Stimulated activated CD4-positive, alpha-beta T cell treated with anti-CD3 and anti-CD28 coated beads, Interleukin-12 subunit alpha, Interleukin-12 subunit beta, amount 100 ng/mL, for 24 hours (primary cell): ENCODE measurements at regions not wholly inside any gene's neighbourhood (a gene's known extent, or its start where the extent isn't known, plus 50 kb on each side); places are given as distances from the start of the nearest gene placed in this dataset.
"Not testable (repeated sequence)": the region's sequence is repeated elsewhere in the genome, so short reads cannot be mapped to it uniquely, and the experiment has no call there.

Source experiments
- DNase-seq, 2 experiments: peaks; one replicate each; pipeline ENCODE4 v3.0.0-alpha.2; 2020; ENCODE audit warnings: low read depth in 2 of 2

GRCh38 chr16:85202631-85203461 is 90.6 kb upstream of the CIBAR2 start:
- no peak for DNase-seq

- DNase-seq, result no peak
These were observed 91.2 kb upstream of the CIBAR2 start for GRCh38 chr16:85203462-85203813.

GRCh38 chr16:85204242-85205010 is 92.2 kb upstream of the CIBAR2 start:
- no peak for DNase-seq

DNA sequence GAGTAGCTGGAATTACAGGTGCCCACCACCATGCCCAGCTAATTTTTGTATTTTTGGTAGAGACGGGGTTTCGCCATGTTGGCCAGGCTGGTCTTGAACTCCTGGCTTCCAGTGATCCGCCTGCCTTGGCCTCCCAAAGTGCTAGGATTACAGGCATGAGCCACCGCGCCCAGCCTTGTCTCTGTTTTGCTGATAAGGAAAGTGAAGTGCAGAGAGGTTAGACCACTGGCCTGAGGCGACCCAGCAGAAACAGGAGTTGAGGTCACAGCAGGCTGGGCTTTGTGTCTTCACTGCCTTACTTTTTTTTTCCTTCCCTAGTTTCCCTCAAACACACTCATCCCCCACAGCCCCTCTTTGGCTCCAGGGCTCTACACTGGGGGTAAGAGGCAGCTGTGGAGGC is 93.0 kb upstream of the CIBAR2 start:
- DNase-seq, result not testable (repeated sequence)

DNA sequence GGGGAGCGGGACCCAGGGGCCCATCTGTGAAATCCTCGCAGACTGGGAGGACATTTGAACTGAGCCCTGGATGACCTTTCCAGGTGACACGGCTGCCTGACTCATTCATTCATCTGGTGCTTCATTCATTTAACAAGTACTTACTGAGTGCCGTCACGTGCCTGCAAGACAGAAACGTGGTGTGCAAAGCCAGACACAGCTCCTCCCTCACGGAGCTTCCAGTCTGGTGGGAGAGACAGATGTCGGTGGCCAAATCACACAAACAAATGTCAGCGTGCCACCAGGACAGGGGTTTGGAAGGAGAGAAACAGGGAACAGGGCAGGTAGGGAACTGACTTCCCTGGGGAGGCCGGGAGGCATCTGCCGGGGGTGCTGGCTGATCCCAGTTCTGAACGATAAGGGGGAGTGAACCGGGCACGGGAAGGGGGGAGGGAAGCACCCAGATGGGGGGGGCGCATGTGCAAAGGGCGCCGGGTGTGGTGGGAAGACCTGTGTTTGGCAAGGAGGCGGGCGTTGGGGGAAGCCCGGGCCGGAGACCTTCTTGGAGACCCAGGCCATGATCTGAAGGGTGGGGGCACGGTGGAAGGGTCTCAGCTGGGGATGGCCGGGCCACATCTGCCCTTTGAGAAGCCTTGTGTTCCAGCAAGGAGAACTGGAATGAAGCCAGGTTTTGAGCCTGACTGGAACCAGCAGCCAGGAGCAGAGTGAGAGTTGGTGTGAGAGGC is 93.6 kb upstream of the CIBAR2 start:
- DNase-seq, result no peak

DNA sequence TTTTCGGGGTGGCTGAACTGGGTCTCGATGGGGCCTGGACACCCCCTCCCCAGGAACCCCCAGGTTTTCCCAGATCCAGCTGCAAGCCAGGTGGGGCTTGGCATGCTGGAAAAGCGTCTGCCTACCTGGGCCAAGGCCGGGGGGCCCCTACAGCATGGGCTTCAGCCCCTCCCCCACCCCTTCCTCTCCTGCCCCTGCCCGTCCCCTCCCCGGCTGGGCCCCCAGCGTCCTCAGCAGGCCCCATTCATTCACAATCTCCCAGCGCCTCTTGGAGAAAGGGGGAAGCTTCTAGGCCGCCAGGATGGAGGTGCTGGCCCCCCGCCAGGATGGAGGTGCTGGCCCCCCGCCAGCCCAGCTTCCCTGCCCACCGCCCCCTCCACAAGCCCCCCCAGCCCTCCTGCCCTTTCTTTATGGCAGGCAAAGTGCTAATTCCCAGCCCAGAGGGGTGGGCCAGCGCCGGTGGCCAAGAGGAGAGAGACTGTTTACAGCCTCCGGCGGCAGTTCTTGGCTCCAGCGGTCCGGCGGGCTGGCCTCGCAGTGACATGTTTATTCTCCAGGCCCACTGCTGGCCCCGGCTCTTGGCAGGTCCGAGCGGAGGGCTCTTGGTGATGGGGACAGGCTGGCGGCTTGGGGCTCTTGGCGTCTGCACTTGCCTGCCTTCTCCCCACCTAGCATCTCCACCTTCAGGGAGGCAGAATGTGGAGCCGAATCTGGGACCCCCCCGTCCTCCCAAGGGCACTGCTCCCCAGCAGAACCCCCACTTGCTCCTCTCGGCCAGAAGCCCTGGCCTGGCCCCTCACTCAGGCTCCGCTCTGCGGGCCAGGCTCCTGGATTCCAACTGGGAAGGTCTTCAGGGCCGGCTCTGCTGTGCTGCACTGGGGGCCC is 94.4 kb upstream of the CIBAR2 start:
- no peak for DNase-seq

DNA sequence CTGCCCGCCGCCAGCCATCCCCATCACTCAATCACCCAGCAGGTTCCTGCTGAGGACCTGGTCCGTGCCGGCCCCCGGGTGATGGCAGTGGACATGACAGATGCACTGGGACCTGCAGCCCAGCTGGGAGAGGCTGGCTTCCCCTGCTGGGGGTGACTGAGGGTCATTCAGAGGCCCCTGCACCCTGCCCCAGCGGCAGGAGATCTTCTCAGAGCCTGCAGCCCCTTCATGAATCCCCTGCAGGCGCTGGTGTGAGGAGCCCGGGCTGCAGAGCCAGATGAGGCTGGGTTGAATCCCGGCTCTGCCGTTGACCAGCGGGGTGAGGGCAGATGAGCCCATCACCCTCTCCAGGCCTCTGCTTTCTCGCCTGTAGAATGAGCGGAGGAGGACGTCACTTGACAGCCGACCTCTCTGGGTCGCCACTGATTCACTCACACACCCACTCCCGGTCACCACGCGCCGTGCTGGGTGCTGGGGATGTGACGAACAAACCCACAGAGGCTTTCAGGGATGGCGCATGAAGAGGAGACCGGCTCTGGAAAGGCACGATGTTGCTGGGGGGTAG is 95.2 kb upstream of the CIBAR2 start:
- DNase-seq, result no peak

DNA sequence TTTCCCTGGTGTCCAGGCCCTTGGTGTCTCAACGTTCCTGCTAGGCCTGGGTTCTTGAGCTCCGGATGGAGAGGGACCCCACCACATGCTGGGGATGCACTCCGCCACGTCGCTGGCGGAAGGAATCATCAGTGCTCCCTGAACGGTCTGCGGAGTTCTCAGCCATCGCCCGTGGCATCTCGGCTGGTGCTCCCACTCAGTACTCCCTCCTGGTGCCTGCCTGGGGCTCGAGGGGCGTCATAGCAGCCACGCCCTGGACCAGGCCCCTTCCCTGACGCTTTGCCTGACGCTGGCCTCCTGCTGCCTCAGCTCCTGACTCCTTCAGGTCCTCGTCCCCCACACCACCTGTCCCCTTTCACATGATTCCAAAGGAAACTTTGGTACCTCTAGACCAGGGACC is 95.9 kb upstream of the CIBAR2 start:
- DNase-seq, result no peak

GRCh38 chr16:85208643-85209520 is 96.6 kb upstream of the CIBAR2 start:
- no peak for DNase-seq

- DNase-seq, result no peak
These were observed 97.4 kb upstream of the CIBAR2 start for GRCh38 chr16:85209526-85210121.

- DNase-seq, result no peak
These were observed 98.3 kb upstream of the CIBAR2 start for GRCh38 chr16:85210423-85211169.

DNA sequence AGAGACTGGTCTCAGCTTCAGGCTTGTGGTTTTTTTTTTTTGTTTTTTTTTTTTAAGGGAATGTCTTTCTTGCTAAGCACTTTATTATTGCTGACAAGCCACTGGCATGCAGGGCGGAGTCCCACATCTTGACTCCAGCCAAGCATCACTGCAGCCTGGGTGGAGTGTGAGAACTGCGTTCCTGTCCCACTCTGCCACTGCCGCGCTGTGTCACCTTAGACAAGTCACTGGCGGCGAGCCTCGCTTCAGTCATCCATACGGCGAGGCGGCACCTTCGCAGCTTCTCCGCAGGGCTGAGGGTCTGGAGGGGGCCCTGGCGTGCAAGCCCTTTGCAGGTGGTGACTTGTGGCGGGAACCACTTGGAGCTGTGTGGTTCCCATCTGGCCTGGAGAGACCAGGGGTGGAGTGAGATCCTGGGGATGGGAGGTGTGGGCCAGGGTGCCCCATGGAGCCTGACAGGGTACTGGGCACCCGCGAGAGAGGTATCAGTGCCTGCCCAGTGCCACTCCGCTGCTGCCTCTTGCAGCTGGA is 99.1 kb upstream of the CIBAR2 start:
- no peak for DNase-seq

DNA sequence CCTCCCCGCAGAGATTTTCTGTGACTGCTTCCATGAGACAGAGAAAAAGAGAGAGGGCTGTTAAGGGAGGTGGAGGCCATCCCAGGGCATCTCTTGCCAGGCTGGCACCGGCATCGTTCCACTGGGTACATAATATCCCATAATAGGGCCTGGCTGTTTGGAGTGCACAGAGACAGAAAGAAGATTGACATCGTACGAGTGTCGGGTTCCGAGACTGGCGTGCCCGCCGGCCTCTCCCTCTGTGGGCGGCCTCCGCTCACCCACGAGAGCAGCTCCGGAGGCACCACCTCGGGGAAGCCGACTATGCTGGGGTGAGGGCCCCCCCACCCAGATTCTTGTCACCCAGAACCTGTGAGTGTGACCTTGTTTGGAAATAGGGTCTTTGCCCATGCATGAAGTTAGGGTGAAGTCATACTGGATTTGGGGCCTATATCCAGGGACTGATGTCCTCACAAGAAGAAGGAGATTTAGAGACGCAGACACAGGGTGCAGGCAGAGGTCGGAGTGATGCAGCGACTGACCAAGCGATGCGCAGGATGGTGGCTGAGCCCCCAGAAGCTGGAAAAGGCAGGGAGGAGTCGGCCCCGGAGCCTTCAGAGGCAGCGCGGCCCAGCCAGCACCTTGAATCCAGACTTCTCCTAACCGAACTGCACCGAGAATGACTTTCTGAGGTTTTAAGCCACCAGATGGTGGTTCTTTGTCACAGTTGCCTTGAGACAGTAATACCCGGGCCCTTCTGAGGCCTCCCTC is 101.8 kb upstream of the CIBAR2 start:
- DNase-seq, result no peak

- DNase-seq, result no peak
These were observed 103.3 kb upstream of the CIBAR2 start for GRCh38 chr16:85215478-85216118.

DNA sequence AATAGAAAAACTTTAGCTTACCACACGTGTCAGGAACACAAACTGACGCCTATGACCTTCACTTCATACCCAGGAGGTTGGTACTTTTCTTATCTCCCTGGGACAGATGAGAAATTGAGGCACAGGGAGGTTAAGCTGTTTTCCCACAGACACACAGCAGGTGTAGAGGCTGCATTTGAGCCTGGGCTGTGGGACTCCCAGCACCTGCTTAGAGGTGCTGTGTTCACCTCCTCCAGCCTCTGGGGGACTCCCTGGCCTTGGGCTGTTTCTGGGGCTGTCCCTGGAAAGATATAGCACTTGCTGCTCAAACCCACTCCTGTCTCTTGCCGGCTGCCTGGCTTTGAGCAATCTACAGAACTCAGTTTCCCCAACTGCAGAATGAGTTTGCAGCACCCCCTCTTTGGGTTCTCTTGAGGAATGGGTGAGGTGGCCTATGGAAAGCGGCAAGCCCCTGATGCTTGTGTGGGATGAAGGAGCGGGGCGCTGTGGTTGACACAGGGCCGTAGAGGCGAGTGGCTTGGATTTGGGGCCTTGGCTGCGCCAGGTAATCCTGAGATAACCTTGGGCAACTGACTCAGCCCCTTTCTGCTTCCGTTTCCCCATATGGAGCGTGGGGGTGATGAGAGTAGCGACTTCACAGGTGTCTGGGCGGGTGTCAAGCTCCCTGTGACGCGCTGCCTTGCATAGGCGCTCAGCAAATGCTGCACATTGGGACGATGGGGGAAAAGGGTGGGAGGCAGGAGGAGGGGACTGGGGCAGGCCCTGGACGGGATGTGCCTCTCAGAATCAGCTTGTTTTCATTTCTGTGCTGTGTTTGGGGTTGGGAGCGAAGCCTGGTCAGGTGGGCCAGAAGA is 104.5 kb upstream of the CIBAR2 start:
- DNase-seq, result no peak

DNA sequence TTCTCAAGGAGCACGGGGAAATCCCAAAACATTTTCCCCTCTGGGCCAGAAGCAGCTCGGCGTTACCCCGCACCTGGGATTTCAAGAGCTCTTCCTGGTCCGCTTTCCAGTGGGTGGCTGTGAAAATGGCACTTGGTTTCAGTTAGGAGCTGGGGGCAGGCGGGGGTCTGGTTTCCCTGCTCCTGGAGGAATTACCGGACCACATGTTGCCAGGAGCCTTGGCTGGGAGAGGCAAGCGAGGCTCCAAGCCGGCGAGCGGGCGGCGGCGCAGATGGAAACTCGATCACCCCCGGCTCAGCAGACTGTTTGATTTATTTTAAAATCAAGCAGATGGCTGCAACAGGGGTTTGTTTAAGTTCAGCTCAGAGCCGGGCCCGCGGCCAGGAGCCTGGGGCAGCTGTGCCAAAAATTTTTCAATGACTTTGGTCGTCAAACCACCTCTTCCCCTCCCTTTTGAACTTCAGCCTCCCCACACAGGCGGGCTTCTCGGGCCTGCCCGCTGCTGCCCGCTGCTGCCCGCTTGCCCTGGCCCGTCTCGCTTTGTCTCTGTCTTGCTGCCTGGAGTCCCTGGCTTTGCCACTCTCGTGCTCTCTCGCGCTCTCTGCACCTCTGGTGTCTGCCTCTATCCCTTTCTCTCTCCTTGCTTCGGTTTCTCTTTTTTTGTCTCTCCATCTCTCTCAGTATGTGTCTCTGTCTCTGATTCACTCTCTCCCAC is 108.0 kb upstream of the CIBAR2 start:
- no peak for DNase-seq
